ENCODE measurements at regions not wholly inside any gene's neighbourhood (a gene's known extent, or its start where the extent isn't known, plus 50 kb on each side); places are given as distances from the start of the nearest gene placed in this dataset.

DNA sequence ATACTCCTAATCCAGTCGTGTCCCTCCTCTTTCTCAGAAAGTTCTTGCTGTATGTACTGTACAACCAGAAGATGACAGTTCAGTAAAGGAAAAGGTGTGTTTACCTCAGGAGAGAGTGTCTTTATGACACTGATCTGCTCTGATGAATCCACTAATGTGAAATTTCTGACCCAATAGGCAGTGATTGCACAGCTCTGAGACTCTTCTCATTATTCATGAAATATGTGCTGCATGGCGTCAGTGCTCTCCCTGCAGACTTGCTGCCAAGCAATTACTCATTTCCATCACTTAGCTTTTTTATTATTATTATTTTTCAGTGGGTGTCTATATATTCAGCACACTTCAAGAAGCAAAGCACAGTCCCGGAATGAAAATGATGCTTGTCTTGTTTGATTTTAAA, 389.0 kb downstream of the RASEF start:
- no peak for DNase-seq

DNA sequence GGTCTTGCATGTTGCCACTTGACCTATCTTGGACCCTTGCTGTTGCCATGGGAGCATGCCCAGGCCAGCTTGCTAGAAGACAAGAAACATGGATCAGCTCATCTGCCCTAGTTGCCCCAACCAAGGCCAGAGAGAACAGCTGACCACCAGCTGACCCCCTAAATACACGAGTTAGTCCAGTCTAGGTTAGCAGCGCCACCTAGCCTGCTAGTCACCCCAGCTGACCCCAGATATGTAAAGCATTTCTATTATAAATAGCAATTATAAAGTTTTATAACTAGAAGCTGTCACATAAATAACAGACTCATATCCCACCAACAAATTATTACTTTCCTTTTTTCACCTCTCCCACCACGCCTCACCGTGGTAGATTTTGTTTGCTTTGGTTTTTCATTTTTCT, 387.8 kb downstream of the RASEF start:
- DNase-seq, result no peak

DNA sequence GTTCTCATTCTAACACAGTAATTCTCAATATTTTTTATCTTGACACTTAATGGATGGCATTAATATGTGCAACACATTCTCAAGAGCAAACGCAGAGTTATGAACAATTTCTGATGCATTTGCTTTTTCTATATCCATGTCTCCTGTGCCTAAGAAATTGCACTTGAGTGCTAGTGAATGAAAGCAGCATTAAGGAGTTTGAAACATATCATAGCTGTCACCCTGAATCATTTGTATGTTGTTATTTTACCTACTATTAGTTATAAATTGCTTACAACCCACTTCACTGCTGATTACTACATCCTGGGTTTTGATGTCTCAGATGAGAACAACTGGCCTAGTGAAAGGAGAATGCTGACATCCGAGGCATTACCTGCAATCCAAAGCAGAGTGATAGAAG, 387.3 kb downstream of the RASEF start:
- DNase-seq, result no peak

DNA sequence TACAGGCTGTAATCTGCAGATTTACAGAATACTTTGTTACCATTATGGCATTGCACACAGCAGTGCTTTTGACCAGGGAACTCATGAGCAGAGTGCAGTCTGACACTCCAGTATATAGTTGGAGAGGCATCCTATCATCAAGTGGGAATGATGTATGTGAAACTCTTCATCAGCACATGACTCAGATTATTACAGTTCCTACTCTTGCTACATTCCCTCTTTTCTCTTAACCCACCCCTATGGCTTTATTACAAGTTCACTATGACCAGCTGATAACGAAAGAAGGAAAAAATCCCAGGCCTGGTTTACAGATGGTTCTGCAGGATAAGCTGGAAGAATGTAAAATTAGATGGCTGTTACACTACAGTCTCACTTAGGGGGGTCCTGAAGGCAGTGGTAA, 385.9 kb downstream of the RASEF start:
- DNase-seq, result no peak

DNA sequence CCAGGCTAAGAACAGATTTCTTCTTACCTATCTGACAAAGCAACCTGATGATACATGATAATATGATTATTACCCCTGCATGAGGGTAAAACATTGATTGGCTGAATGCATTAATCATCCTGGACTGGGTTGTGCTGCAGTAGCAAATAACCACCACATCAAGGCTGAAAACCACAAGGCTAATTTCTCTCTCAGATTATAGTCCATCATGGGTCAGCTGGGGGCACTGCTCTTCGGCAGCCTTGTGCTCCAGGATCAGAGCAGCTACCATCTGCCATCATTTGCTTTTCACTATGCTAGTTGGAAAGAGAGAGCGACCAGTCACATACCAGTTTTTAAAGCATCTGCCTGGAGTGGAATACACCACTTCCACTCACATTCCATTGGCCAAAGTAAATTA, 383.5 kb downstream of the RASEF start:
- DNase-seq, result no peak

DNA sequence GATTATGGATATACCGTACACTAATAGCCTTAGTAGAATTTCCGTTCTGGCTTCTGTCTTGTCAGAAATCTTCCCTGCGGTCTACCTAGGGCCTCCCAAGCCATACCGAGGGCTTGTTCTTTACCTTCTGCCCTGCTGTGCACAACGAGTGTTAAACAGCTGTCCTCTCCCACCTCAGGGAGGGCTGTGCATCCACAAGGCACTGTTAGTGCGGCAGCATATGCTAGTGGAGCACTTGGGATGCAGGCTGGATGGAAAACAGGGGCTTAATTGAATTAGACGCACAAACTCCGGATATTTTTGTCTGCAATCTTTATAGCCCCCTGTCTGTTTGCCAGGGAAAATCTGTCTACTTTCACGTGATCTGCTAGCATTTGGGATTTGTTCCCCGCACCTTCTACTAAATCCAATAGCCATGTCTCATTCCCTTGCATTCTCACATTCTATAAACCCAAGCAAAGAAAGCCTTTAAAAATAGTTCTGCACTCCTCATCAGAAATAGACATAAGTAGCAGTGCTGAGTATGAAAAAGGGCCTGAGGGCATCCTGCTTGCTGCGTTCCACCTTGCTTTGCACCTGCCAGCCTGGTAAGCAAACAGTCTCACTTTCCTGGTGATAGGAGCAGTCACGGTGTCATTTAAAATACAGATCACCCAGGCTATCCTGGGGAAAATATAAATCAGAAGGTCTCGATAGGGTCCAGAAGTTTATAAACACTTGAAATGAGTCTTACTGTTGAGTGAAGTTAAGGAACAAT, 382.6 kb downstream of the RASEF start:
- DNase-seq, result no peak

DNA sequence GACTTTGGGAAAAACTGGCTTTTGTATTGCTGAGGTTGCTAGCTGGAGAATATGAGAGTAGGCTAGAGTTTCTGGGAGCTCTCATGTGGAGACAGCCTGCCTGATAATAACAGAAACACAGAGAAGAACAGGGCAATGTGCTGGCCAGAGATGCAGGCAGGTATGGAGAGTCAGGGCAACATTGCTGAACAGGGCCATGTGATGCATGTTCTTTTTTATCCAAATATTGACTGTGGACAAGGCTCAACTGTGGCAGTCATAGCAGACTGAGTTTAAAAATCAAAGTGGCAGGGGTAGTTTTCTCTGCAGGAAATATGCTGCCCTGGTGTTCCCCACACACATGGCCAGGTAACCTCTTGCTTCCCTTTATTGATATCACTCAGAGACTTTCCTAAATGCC, 381.1 kb downstream of the RASEF start:
- DNase-seq, result no peak

DNA sequence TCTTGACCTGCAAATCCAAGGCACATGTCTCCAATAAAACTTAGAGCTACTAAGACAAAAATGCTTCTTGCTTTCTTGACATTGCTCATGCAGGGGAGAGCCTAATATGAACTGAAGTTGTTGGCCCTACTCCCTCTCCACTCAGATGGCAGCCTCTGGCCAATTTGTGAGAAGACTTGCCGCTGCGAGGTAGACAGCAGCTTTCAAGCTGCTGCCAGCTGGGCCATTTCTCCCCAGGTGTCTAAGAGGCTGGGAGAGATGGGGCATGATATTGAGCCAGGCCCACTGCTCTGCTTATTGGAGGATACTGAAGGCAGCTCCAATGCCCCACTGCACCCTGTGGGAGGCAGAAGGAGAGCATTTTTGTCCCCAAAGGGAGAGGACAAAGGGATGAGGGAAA, 380.5 kb downstream of the RASEF start:
- DNase-seq, result no peak

DNA sequence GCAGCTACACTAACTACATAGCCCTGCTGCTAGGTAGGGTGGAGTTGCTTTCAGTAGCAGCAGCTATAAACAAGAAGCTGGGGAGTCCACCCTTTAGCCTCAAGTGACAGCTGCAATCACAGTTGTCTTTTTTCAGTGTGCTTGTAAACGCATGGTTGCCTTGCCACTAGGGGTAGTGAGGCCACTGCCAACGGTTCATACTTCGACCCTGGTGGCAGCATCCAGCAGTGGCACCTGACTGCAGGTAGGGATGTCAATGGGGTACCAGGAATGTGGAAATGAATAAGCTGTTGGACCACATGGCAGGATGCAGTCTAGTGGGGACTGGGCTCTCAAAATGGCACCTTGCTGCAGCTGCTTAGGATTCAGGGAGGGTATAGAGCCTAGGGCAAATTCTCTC, 367.2 kb downstream of the RASEF start:
- DNase-seq, result no peak

DNA sequence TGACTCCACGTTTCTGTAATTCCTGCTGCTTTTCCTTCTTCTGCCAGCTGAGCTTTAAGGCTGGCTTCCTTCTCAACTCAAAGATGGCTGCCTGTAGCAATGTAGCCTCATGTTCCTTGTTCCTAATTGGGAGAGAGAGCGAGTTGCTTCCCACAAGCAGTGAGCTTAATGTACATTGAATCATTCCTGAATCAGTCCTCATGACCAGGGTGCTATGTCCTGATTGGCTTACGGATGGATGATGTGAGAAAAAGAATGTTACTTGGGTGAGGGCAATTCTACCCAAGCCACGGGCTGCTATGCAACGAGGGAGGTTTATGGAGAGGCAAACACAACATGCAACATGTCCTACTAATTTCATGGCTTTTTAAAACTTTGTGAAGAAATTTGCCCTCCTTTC, 356.2 kb downstream of the RASEF start:
- no peak for DNase-seq

DNA sequence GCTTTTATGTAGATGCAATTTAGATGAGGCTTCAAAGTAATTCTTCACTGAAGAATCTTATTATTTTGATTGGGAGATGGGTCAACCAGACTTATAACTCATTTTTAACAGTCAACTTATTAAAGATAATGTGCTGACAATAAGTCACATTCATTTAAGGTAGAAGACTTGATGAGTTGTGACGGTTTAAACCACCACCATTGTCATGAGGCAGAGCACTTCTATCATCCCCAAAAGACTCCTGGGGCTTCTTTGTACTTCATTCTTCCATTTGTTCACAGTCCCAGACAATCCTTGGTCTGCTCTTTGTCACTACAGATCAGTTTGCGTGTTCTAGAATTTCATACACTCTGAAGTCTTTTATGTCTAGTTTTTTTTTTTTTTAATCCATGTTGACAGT, 346.1 kb downstream of the RASEF start:
- no peak for DNase-seq

DNA sequence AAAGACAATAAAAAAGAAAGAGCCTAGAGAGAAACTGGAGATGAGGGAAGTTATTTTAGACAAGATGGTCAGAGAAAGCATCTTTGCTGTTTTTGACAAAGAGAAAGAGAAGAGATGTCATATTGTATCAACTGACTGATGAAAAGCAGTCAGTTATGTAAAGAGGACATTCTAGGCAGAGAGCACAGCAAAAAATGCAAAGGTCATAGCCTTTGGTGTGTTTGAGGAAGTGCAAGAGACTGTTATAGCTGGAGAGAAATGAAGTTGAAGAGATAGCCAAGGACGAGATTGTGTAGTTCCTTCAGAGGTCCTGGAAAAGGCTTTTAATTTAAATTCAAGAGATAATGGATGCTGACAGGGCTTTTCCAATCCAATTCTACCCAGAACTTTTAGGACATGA, 342.4 kb downstream of the RASEF start:
- DNase-seq, result no peak

DNA sequence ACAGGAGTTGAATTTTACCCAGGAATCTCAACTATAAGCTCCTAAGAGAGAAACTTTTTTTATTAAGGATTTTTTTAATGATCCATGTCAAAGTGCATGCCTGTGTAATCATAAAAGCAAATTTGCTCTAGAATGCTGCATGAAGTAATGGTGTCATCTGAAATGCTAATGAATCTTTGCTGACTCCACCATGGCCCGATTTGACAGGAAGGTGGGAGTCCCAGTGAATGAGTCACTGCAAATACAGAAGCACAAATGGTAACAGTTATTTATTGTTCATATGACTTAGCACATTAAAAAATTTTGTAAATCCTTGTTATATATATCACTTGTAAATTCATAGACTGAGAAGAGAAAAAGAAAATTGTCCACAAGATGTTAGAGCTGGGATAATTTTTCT, 341.3 kb downstream of the RASEF start:
- no peak for DNase-seq

DNA sequence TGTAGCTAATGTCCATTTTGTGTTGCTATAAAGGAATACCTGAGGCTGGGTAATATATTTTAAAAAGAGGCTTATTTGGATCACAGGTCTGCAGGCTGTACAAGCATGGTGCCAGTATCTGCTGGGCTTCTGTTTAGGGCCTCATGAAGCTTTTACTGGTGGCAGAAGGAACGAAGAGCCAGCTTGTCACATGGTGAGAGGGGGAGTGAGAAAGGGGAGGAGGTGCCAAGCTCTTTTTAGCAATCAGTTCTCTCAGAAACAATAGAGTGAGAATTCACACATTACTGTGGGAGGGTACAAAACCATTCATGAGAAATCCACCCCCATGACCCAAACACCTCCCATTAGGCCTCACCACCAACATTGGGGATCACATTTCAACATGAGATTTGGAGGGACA, 340.9 kb downstream of the RASEF start:
- DNase-seq, result no peak

DNA sequence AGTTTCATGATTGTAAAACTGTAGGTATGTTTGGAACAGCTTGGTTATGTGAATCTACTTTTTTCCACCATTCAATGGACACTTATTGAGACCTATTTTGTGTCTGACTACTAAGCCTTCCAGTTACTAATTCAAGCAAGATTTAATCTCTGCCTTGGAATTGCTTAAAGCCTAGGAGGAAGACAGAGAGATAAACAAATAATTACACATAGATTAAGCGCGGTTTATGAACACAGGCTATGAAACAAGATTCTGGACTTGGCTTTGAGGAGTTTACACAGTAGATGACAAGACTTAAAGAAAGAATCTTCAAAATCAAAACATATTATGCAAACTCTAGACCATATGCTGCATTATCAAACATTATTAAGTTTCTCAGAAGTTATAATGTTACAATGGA, 340.4 kb downstream of the RASEF start:
- DNase-seq, result no peak

DNA sequence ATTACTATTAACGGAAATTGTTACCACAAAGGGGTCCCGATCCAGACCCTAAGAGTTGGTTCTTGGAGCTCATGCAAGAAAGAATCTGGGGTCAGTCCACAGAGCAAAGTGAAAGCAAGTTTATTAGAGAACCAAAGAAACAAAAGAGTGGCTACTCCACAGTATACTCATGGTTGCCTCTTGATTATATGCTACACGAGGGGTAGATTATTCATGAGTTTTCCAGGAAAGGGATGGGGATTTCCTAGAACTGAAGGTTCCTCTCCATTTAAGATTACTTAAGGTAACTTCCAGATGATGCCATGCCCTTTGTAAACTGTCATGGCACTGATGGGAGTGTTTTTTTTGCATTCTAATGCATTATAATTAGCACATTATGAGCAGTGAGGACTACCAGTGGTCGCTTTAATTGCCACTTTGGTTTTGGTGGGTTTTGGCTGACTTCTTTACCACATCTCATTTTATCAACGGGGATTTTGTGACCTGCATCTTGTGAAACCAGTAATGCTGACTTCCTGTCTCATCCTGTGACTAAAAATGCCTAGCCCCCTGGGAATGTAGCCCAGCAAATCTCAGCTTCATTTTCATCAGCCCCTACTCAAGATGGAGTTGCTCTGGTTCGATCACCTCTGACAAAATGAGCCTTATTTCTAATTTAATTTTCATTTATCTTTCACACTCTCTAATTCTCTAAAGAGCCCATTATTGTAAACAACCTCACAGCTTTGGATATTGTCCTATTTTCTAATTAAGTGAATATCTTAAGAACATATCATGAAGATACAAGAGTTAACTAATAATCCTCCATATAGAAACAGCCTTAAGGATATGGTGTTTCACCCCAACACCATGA, 336.3 kb downstream of the RASEF start:
- DNase-seq, result no peak

DNA sequence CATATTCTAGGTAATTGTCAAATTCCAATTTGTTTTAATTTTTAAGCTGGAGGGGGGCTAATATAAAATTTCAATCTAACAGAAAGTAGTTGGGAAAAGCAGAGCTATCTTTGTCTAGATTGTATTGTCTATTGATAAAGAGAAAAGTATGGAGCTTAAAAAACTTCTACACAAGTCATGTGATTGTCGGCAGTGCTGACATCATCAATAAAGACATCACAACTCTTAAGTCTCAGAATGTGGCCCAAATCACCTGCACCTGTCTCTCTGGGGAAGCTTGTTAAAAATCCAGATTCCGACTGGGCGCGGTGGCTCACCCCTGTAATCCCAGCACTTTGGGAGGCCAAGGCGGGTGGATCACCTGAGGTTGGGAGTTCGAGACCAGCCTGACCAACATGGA, 333.8 kb downstream of the RASEF start:
- DNase-seq, result no peak

DNA sequence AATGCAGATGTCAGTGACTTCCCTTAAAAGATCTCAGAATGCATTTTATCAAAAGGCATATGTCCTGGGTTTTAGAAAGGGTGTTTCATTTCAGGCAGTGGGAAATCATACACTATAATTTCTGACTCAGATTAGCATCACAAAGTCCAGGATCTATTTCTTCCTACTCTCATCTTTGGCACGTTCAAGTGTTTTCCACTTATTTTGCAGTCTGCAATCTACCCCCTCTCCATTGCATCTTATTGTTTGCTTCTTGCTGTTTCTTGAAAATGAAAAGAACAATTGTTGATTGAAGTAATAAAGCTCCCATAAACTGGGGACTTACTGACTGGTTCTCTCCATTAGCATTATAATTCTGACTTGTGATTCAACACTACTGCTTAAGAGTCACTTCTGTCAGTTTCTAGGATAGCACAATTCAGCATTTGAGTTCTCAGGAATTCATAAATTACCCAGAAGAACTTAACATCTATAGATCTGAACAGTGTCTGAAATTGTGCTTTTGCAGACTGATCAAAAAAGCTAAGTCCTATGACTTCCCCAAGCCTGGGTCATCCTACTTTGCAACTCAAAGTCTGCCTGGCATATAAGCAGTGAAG, 332.9 kb downstream of the RASEF start:
- DNase-seq, result no peak

DNA sequence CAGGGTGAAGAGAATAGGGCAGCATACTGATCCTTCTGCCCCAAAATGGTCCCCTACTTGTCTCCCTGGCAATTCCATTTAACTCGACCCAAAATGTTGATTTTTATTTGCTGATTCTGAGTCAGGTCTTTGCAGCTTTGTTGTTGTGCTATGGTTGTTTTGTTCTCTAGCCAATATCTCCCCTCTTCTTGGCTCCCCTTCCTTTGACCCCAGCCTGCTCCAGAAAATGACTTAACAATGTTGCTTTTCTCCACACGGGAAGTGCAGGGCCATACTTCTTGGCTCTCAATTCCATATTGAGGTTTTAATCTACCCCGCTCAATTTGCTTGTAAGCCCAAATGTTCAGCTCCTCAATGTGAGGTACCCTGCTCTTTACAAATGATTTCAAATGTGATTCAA, 330.0 kb downstream of the RASEF start:
- DNase-seq, result no peak

DNA sequence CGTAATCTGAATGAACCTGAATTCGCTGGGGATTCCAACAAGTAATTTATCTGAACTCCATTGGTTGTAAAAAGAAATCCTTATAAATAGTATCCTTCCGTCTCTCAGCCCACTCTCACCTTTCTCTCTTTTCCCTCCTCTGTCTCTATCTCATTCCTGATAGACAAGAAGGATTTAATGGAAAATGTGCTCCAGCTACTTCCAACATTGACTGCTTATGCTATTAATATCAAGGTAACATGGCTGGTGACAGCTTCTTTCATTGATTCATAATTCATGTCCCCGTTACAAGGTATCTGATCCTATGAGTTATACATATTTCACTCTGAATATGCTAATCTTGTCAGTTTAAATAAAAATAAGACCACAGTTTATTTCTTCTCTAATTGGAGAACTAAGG, 326.8 kb downstream of the RASEF start:
- DNase-seq, result no peak

DNA sequence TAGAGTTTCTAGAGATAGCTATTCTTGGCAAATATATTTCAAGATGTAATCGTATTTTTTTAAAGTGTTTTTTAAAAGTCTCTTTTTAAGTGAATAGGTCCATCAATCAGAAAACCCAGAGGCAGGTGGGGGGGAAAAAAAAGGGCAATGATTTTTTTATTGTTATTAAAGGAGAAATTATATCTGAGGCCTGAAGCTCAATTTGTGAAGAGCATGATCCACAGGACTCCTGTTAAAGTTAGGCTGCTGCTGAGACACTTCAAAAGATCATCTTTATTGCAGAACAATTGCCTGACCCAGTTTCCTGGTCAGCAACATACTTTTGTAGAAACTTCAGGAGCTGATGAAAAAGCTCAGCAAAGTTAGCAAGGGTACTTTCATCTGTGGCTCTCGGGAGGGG, 326.2 kb downstream of the RASEF start:
- DNase-seq, result no peak

DNA sequence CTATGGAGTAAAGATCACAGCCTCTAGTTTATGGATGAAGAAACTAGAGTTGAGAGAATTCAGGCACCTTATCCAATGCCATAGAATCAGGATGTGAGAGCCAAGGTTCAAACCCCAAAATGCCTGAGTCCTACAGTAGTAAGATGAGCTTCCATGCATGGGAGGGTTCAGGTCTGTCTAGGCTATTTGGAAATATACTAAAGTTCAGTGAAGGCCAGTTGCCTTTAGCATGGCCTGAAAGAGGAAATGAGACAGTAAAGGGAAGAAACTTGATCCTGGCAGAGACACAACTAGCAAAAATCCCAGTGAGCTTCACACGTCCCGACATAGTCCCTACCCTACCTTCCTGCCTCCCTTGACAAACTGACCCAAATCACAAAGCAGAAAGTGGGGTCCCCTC, 317.0 kb downstream of the RASEF start:
- DNase-seq, result no peak

DNA sequence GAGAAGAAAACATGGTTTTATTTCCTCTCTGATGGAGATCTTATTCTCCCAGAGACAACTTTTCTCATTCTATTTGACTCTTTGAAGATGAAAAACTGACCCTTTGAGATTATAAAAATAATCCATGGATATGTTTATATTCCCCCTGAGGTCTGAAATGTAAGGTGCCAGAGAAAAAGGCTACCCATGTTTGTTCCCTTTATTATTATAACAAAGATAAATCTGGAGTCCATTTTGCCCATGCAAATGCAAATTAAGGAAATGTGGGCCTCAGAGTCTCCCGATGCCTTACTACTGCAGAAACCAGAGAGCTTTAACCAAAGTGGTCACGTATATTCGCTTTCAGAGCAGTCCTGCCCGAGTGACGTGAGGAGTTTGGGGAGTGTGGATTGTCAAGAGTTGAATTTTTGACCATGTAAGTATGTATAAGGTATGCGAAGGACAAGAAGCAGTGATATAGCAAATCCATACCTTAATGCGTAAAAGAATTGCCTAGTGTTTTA, 312.5 kb downstream of the RASEF start:
- DNase-seq, result no peak

DNA sequence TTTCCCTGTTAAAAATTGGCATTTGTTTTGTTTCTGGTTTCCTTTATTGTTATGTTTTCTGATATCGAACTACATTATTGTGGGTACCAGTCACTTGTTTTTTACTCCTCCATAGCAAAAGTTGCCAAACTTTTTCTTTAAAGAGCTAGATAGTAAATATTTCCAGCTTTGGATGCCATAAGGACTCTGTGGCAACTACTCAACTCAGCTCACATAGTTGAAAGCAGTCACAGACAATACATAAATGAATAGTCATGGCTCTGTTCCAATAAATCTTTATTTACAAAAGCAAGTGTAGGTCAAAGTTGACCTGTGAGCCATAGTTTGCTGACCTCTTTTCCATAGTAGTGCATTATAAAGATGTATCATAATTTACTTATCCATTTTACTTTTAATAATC, 305.0 kb downstream of the RASEF start:
- no peak for DNase-seq

Data from COR-L47 (cell line).